VCaP (cell line): ENCODE measurements at regions not wholly inside any gene's neighbourhood (a gene's known extent, or its start where the extent isn't known, plus 50 kb on each side); places are given as distances from the start of the nearest gene placed in this dataset.

Experiments used
- H3K27ac ChIP-seq: fragments of 450-650 bp; 2 replicates; pipeline ENCODE4 v1.5.1; 2017
- CTCF ChIP-seq: fragments of 450-650 bp; conservative IDR thresholded peaks from 2 replicates; pipeline ENCODE4 v1.5.1; 2017; ENCODE audit warnings: mild to moderate bottlenecking, moderate library complexity

- no peak overlapping the region for H3K27ac ChIP-seq
Observed at GRCh38 chr6:155894262-155894661, 438.6 kb upstream of the NOX3 start.

GRCh38 chr6:155890409-155890808 is 434.8 kb upstream of the NOX3 start:
- no peak for TF ChIP-seq CTCF

More at GRCh38 chr6:155894262-155894661, 438.6 kb upstream of the NOX3 start:
- no peak for TF ChIP-seq CTCF

GRCh38 chr6:155889410-155889809 is 433.8 kb upstream of the NOX3 start:
- TF ChIP-seq CTCF, result no peak

More at GRCh38 chr6:155890409-155890808, 434.8 kb upstream of the NOX3 start:
- no peak overlapping the region for H3K27ac ChIP-seq

GRCh38 chr6:155887421-155887820 is 431.8 kb upstream of the NOX3 start:
- H3K27ac ChIP-seq, result no peak overlapping the region
- no peak for TF ChIP-seq CTCF

More at GRCh38 chr6:155889410-155889809, 433.8 kb upstream of the NOX3 start:
- H3K27ac ChIP-seq, result no peak overlapping the region

GRCh38 chr6:155883741-155884140 is 428.1 kb upstream of the NOX3 start:
- no peak for TF ChIP-seq CTCF
- H3K27ac ChIP-seq, result no peak overlapping the region

- H3K27ac ChIP-seq, result no peak overlapping the region
- TF ChIP-seq CTCF, result no peak
Observed at GRCh38 chr6:155883334-155883731, 427.7 kb upstream of the NOX3 start.

GRCh38 chr6:155882527-155883333 is 427.1 kb upstream of the NOX3 start:
- no peak for TF ChIP-seq CTCF
- no peak overlapping the region for H3K27ac ChIP-seq
